NCI-H2227 (cell line): ENCODE measurements at regions not wholly inside any gene's neighbourhood (a gene's known extent, or its start where the extent isn't known, plus 50 kb on each side); places are given as distances from the start of the nearest gene placed in this dataset.
"Not testable (repeated sequence)": the region's sequence is repeated elsewhere in the genome, so short reads cannot be mapped to it uniquely, and the experiment has no call there.

ENCODE experiments used
- DNase-seq: peaks from one replicate; lab custom pipeline; 2025; ENCODE audit not compliant: unreplicated experiment; lab: John Stamatoyannopoulos, UW

GRCh38 chr1:157328120-157328519 is 189.9 kb upstream of the ETV3 start:
- DNase-seq: not testable (repeated sequence)

GRCh38 chr1:157326173-157326859 is 188.1 kb upstream of the ETV3 start:
- no peak for DNase-seq

GRCh38 chr1:157325220-157325619 is 187.0 kb upstream of the ETV3 start:
- DNase-seq: no peak

- not testable (repeated sequence) for DNase-seq
Measured at GRCh38 chr1:157321972-157322371, 183.8 kb upstream of the ETV3 start.

GRCh38 chr1:157319567-157319966 is 181.4 kb upstream of the ETV3 start:
- no peak for DNase-seq

- DNase-seq: not testable (repeated sequence)
Measured at GRCh38 chr1:157317229-157317628, 179.0 kb upstream of the ETV3 start.

GRCh38 chr1:157315544-157315943 is 177.3 kb upstream of the ETV3 start:
- no peak for DNase-seq

GRCh38 chr1:157314408-157314807 is 176.2 kb upstream of the ETV3 start:
- no peak for DNase-seq

GRCh38 chr1:157313240-157313807 is 175.1 kb upstream of the ETV3 start:
- no peak for DNase-seq

- no peak for DNase-seq
Measured at GRCh38 chr1:157312082-157312812, 174.1 kb upstream of the ETV3 start.

GRCh38 chr1:157311730-157312081 is 173.5 kb upstream of the ETV3 start:
- DNase-seq: no peak

GRCh38 chr1:157310805-157311729 is 172.9 kb upstream of the ETV3 start:
- DNase-seq: not testable (repeated sequence)

GRCh38 chr1:157310401-157310800 is 172.2 kb upstream of the ETV3 start:
- DNase-seq: no peak

- DNase-seq: no peak
Measured at GRCh38 chr1:157307491-157307890, 169.3 kb upstream of the ETV3 start.

GRCh38 chr1:157306896-157307295 is 168.7 kb upstream of the ETV3 start:
- DNase-seq: no peak

GRCh38 chr1:157304271-157304670 is 166.1 kb upstream of the ETV3 start:
- no peak for DNase-seq

- DNase-seq: no peak
Measured at GRCh38 chr1:157302724-157303123, 164.5 kb upstream of the ETV3 start.

- DNase-seq: no peak
Measured at GRCh38 chr1:157302199-157302497, 164.0 kb upstream of the ETV3 start.

- DNase-seq: no peak
Measured at GRCh38 chr1:157301477-157302198, 163.4 kb upstream of the ETV3 start.

- not testable (repeated sequence) for DNase-seq
Measured at GRCh38 chr1:157294387-157295145, 156.4 kb upstream of the ETV3 start.
